HEK293T (cell line): ENCODE measurements at regions not wholly inside any gene's neighbourhood (a gene's known extent, or its start where the extent isn't known, plus 50 kb on each side); places are given as distances from the start of the nearest gene placed in this dataset.

Experiments
- ARNT ChIP-seq: fragments of 450-650 bp; IDR thresholded peaks from 2 replicates; pipeline ENCODE4 v1.6.1; 2017; ENCODE audit warnings: mild to moderate bottlenecking
- BHLHE40 ChIP-seq: fragments of 450-650 bp; IDR thresholded peaks from 2 replicates; pipeline ENCODE4 v1.6.1; 2016; ENCODE audit warnings: mild to moderate bottlenecking, moderate library complexity, borderline replicate concordance
- FOXK2 ChIP-seq: fragments of 450-650 bp; IDR thresholded peaks from 2 replicates; pipeline ENCODE4 v1.6.1; 2016; ENCODE audit warnings: mild to moderate bottlenecking
- FOXM1 ChIP-seq: fragments of 450-650 bp; IDR thresholded peaks from 2 replicates; pipeline ENCODE4 v1.6.1; 2017; ENCODE audit warnings: mild to moderate bottlenecking, borderline replicate concordance
- HDGF ChIP-seq: fragments of 450-650 bp; IDR thresholded peaks from 2 replicates; pipeline ENCODE4 v1.6.1; 2017; ENCODE audit warnings: antibody characterized with exemption, borderline replicate concordance
- SP1 ChIP-seq: fragments of 450-650 bp; IDR thresholded peaks from 2 replicates; pipeline ENCODE4 v1.6.1; 2017
- SUZ12 ChIP-seq: fragments of 450-650 bp; IDR thresholded peaks from 2 replicates; pipeline ENCODE4 v1.6.1; 2016; ENCODE audit warnings: mild to moderate bottlenecking

GRCh38 chr9:90061187-90061586 lies 456.4 kb downstream of the GADD45G start:
- no peak for TF ChIP-seq SUZ12
- TF ChIP-seq BHLHE40 = no peak
- no peak for TF ChIP-seq SP1
- no peak for TF ChIP-seq HDGF
- no peak for TF ChIP-seq FOXK2
- no peak for TF ChIP-seq ARNT
- no peak for TF ChIP-seq FOXM1
